ENCODE measurements at regions not wholly inside any gene's neighbourhood (a gene's known extent, or its start where the extent isn't known, plus 50 kb on each side); places are given as distances from the start of the nearest gene placed in this dataset.

DNA sequence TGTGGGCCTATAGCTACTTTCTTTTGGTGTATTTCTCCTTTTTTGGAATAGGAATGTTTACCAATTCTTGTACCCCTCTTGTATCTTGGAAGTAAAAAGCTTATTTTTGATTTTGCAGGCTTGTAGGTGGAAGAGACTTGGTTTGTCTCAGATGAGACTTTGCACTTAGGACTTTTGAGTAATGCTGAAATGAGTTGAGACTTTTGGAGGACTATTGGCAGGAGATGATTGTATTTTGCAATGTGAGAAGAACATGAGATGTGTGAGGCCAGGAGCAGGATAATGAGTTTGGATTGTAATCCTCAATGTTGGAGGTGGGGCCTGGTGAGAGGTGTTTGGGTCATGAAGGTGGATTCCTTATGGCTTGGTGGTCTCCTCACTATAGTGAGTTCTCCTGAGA lies 106.3 kb downstream of the KBTBD8 start (continued):
- TF ChIP-seq, protein P1, sequence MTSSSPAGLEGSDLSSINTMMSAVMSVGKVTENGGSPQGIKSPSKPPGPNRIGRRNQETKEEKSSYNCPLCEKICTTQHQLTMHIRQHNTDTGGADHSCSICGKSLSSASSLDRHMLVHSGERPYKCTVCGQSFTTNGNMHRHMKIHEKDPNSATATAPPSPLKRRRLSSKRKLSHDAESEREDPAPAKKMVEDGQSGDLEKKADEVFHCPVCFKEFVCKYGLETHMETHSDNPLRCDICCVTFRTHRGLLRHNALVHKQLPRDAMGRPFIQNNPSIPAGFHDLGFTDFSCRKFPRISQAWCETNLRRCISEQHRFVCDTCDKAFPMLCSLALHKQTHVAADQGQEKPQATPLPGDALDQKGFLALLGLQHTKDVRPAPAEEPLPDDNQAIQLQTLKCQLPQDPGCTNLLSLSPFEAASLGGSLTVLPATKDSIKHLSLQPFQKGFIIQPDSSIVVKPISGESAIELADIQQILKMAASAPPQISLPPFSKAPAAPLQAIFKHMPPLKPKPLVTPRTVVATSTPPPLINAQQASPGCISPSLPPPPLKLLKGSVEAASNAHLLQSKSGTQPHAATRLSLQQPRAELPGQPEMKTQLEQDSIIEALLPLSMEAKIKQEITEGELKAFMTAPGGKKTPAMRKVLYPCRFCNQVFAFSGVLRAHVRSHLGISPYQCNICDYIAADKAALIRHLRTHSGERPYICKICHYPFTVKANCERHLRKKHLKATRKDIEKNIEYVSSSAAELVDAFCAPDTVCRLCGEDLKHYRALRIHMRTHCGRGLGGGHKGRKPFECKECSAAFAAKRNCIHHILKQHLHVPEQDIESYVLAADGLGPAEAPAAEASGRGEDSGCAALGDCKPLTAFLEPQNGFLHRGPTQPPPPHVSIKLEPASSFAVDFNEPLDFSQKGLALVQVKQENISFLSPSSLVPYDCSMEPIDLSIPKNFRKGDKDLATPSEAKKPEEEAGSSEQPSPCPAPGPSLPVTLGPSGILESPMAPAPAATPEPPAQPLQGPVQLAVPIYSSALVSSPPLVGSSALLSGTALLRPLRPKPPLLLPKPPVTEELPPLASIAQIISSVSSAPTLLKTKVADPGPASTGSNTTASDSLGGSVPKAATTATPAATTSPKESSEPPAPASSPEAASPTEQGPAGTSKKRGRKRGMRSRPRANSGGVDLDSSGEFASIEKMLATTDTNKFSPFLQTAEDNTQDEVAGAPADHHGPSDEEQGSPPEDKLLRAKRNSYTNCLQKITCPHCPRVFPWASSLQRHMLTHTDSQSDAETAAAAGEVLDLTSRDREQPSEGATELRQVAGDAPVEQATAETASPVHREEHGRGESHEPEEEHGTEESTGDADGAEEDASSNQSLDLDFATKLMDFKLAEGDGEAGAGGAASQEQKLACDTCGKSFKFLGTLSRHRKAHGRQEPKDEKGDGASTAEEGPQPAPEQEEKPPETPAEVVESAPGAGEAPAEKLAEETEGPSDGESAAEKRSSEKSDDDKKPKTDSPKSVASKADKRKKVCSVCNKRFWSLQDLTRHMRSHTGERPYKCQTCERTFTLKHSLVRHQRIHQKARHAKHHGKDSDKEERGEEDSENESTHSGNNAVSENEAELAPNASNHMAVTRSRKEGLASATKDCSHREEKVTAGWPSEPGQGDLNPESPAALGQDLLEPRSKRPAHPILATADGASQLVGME (CRISPR knock-in tag; IDR thresholded peaks at IDR 0.05), result no peak
- no peak for TF ChIP-seq SAP30 (IDR thresholded peaks at IDR 0.05; ENCODE audit: borderline replicate concordance, insufficient read depth, low read depth, low read length, poor library complexity, severe bottlenecking)
- TF ChIP-seq ZBTB7A (IDR thresholded peaks at IDR 0.05; ENCODE audit: borderline replicate concordance, control insufficient read depth, low read depth, low read length), result no peak
- no peak for TF ChIP-seq TBP (optimal IDR thresholded peaks at IDR 0.05; ENCODE audit: low read depth, low read length)
- TF ChIP-seq, protein P2, sequence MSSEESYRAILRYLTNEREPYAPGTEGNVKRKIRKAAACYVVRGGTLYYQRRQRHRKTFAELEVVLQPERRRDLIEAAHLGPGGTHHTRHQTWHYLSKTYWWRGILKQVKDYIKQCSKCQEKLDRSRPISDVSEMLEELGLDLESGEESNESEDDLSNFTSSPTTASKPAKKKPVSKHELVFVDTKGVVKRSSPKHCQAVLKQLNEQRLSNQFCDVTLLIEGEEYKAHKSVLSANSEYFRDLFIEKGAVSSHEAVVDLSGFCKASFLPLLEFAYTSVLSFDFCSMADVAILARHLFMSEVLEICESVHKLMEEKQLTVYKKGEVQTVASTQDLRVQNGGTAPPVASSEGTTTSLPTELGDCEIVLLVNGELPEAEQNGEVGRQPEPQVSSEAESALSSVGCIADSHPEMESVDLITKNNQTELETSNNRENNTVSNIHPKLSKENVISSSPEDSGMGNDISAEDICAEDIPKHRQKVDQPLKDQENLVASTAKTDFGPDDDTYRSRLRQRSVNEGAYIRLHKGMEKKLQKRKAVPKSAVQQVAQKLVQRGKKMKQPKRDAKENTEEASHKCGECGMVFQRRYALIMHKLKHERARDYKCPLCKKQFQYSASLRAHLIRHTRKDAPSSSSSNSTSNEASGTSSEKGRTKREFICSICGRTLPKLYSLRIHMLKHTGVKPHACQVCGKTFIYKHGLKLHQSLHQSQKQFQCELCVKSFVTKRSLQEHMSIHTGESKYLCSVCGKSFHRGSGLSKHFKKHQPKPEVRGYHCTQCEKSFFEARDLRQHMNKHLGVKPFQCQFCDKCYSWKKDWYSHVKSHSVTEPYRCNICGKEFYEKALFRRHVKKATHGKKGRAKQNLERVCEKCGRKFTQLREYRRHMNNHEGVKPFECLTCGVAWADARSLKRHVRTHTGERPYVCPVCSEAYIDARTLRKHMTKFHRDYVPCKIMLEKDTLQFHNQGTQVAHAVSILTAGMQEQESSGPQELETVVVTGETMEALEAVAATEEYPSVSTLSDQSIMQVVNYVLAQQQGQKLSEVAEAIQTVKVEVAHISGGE (CRISPR knock-in tag; IDR thresholded peaks at IDR 0.05), result no peak
- TF ChIP-seq MCM7 (IDR thresholded peaks at IDR 0.05), result no peak
- no peak for TF ChIP-seq NFIC (IDR thresholded peaks at IDR 0.05)
- TF ChIP-seq SETDB1 (IDR thresholded peaks at IDR 0.05; ENCODE audit: low read length), result no peak
- no peak for TF ChIP-seq TCF7L2 (IDR thresholded peaks at IDR 0.05; ENCODE audit: low read depth, low read length)
- no peak for TF ChIP-seq POLR3G (IDR thresholded peaks at IDR 0.05; ENCODE audit: extremely low read depth, insufficient read length, insufficient replicate concordance)
